Transverse colon (tissue), 3 donors: ENCODE measurements at regions not wholly inside any gene's neighbourhood (a gene's known extent, or its start where the extent isn't known, plus 50 kb on each side); places are given as distances from the start of the nearest gene placed in this dataset.

Experiments
- POLR2A ChIP-seq: fragments of 450-650 bp; IDR thresholded peaks from one replicate; pipeline ENCODE4 v1.6.1; 2016; ENCODE audit warnings: antibody characterized with exemption, mild to moderate bottlenecking, moderate library complexity
- TF ChIP-seq, protein P1 (sequence below), 5 experiments: fragments of 200-600 bp in 3 of 5; fragments of 450-650 bp in 2 of 5; sonication (generic) in 3 of 5; IDR thresholded peaks; 1 replicate in 2 of 5; 2 replicates in 3 of 5; pipeline ENCODE4 v1.5.1; 2016 to 2017; ENCODE audit warnings: antibody characterized with exemption in 5 of 5, inconsistent platforms in 3 of 5, mild to moderate bottlenecking in 2 of 5, moderate library complexity in 1 of 5

DNA sequence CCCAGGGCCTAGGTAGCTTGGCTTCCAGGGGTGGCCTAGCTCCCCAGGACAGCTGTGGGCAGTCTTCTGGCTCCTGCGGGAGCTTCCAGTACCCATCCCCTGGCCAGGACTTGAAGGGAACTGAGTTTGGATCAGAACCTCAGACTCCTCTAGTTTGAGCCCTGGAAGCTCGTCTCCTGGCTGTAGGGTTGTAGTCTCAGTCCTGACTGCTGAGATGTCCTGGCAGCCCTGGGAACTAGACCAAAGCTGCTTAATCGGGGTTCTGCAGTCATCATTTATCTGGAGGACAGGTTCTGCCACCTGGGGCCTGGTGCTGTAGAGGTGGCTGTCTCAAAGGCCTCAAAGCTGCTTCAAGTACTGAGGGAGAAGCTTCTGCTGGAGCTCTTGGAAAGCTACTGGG lies 163.7 kb downstream of the WSCD1 start:
- TF ChIP-seq, protein P1, sequence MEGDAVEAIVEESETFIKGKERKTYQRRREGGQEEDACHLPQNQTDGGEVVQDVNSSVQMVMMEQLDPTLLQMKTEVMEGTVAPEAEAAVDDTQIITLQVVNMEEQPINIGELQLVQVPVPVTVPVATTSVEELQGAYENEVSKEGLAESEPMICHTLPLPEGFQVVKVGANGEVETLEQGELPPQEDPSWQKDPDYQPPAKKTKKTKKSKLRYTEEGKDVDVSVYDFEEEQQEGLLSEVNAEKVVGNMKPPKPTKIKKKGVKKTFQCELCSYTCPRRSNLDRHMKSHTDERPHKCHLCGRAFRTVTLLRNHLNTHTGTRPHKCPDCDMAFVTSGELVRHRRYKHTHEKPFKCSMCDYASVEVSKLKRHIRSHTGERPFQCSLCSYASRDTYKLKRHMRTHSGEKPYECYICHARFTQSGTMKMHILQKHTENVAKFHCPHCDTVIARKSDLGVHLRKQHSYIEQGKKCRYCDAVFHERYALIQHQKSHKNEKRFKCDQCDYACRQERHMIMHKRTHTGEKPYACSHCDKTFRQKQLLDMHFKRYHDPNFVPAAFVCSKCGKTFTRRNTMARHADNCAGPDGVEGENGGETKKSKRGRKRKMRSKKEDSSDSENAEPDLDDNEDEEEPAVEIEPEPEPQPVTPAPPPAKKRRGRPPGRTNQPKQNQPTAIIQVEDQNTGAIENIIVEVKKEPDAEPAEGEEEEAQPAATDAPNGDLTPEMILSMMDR (IDR thresholded peaks at IDR 0.05), result no peak
- no peak for TF ChIP-seq POLR2A
